K562 (cell line): ENCODE measurements at regions not wholly inside any gene's neighbourhood (a gene's known extent, or its start where the extent isn't known, plus 50 kb on each side); places are given as distances from the start of the nearest gene placed in this dataset.

Experiments used
- ATAC-seq: fragments of 200-7000 bp; cut with Tn5 transposase; 3 replicates; pipeline ENCODE4 v1.9.1; 2020; ENCODE audit warnings: moderate library complexity
- BruUV-seq: library from RNA; stranded (reverse); fragments of 400-500 nt; replicated peaks from 2 replicates; lab custom pipeline; 2021; lab: Mats Ljungman, UMichigan
- CTCF ChIA-PET: fragments of 300-600 bp; formaldehyde crosslinking; extraction: SDS; loops from one replicate; lab custom pipeline; 2021; ENCODE audit warnings: low intra/inter-chr PET ratio; lab: Yijun Ruan, JAX
- POLR2A ChIA-PET: fragments of 300-600, 350-650 bp; sonication (Branson Sonifier 250); formaldehyde crosslinking; extraction: SDS; loops from one replicate; lab custom pipeline; 2021; ENCODE audit warnings: antibody characterized with exemption, inconsistent platforms; lab: Yijun Ruan, JAX
- DNase-seq, 4 experiments: peaks; one replicate each; pipeline versions ENCODE4 v3.0.0 to v3.0.0-alpha.2; 2011 to 2018; ENCODE audit warnings: low spot score in 3 of 4, mixed read lengths in 3 of 4; ENCODE audit errors: extremely low read depth in 1 of 4
- FAIRE-seq: peaks from 2 replicates; lab custom pipeline; 2011; peaks lifted over from hg19 to GRCh38; lab: Jason Lieb, UNC
- H2AFZ ChIP-seq: 2 replicates; pipeline ENCODE4 v1.6.0; 2011; ENCODE audit warnings: low read depth, low read length, control low read depth, inconsistent platforms
- H3K27ac ChIP-seq: fragments of 200-600 bp; 3 replicates; pipeline ENCODE4 v1.8.0; 2011; ENCODE audit warnings: low read depth, mild to moderate bottlenecking, control low read depth, inconsistent platforms, low read length, moderate library complexity, mixed read lengths; ENCODE audit errors: extremely low read depth
- H3K27me3 ChIP-seq, 2 experiments: fragments of 300-600 bp in 1 of 2; 2 replicates in 1 of 2; 3 replicates in 1 of 2; pipeline versions ENCODE4 v1.6.0 to v1.8.0; 2011; ENCODE audit warnings: inconsistent platforms in 2 of 2, low read length in 2 of 2, mild to moderate bottlenecking in 1 of 2, mixed read lengths in 1 of 2, moderate library complexity in 1 of 2; ENCODE audit not compliant: control insufficient read depth in 2 of 2, insufficient read depth in 2 of 2
- H3K36me3 ChIP-seq: fragments of 300-600 bp; 3 replicates; pipeline ENCODE4 v1.8.0; 2011; ENCODE audit warnings: mild to moderate bottlenecking, low read length, inconsistent platforms; ENCODE audit not compliant: control insufficient read depth, insufficient read depth
- H3K4me1 ChIP-seq, 2 experiments: fragments of 200-600 bp in 1 of 2; replicated peaks in 1 of 2; 2 replicates in 1 of 2; 3 replicates in 1 of 2; pipeline versions ENCODE4 v1.5.1 to v1.8.0; 2011; ENCODE audit warnings: inconsistent platforms in 2 of 2, low read length in 2 of 2, mild to moderate bottlenecking in 1 of 2, mixed read lengths in 1 of 2, moderate library complexity in 1 of 2; ENCODE audit not compliant: control insufficient read depth in 2 of 2, insufficient read depth in 2 of 2
- H3K4me2 ChIP-seq: 2 replicates; pipeline ENCODE4 v1.6.1; 2011; ENCODE audit warnings: low read length, control low read depth, inconsistent platforms, mixed read lengths; ENCODE audit not compliant: insufficient read depth
- H3K4me3 ChIP-seq: fragments of 200-600 bp; sonication (generic), shearing (Covaris generic); 2 replicates; pipeline ENCODE4 v1.5.1; 2016; ENCODE audit warnings: control low read depth, inconsistent platforms
- H3K79me2 ChIP-seq: fragments of 200-600 bp; 3 replicates; pipeline ENCODE4 v1.8.0; 2011; ENCODE audit warnings: low read length, inconsistent platforms; ENCODE audit not compliant: control insufficient read depth, insufficient read depth
- H3K9ac ChIP-seq, 2 experiments: 2 replicates each; pipeline versions ENCODE4 v1.6.0 to v1.6.1; 2011; ENCODE audit warnings: low read depth in 2 of 2, low read length in 2 of 2, control low read depth in 1 of 2, inconsistent platforms in 1 of 2, mild to moderate bottlenecking in 1 of 2, mixed read lengths in 1 of 2; ENCODE audit not compliant: insufficient read depth in 1 of 2
- H3K9me1 ChIP-seq: one replicate; pipeline ENCODE4 v1.6.0; 2011; ENCODE audit warnings: inconsistent platforms, mild to moderate bottlenecking, low read length, moderate library complexity; ENCODE audit not compliant: control insufficient read depth, insufficient read depth
- H3K9me3 ChIP-seq: replicated peaks from 2 replicates; pipeline ENCODE4 v1.5.1; 2011; ENCODE audit warnings: low read depth, low read length, inconsistent platforms; ENCODE audit not compliant: control insufficient read depth, insufficient read depth
- H4K20me1 ChIP-seq: replicated peaks from 2 replicates; pipeline ENCODE4 v1.6.1; 2011; ENCODE audit warnings: low read length, inconsistent platforms, mixed read lengths; ENCODE audit not compliant: control insufficient read depth, insufficient read depth
- ARID4B ChIP-seq: sonication (generic); formaldehyde crosslinking; IDR thresholded peaks from 2 replicates; pipeline ENCODE4 v1.8.0; 2022; ENCODE audit warnings: mild to moderate bottlenecking, missing genetic modification reagents
- BMI1 ChIP-seq: fragments of 150-350 bp; IDR thresholded peaks from 2 replicates; pipeline ENCODE4 v1.6.1; 2014; ENCODE audit warnings: low read length
- EP300 ChIP-seq: IDR thresholded peaks from 2 replicates; pipeline ENCODE4 v1.6.1; 2012; ENCODE audit warnings: low read length, improper control_type of control experiment
- GABPA ChIP-seq: fragments of 200-800 bp; sonication (Bioruptor generic); conservative IDR thresholded peaks from 2 replicates; pipeline ENCODE4 v1.6.1; 2016; ENCODE audit warnings: low read depth, missing genetic modification characterization, missing compliant biosample characterization
- HDAC1 ChIP-seq, 2 experiments: fragments of 450-650 bp; IDR thresholded peaks; 2 replicates each; pipeline ENCODE4 v1.6.1; 2016 to 2017; ENCODE audit warnings: inconsistent platforms in 1 of 2, mild to moderate bottlenecking in 1 of 2, moderate library complexity in 1 of 2
- HDAC6 ChIP-seq: IDR thresholded peaks from 2 replicates; pipeline ENCODE4 v1.6.1; 2012; ENCODE audit warnings: low read depth, mild to moderate bottlenecking, control low read depth, inconsistent platforms, low read length, moderate library complexity
- HNRNPLL ChIP-seq: fragments of 200-400 bp; formaldehyde crosslinking; IDR thresholded peaks from 2 replicates; pipeline ENCODE4 v1.6.1; 2017; ENCODE audit warnings: low read length, low read depth, mild to moderate bottlenecking; ENCODE audit not compliant: poor library complexity, severe bottlenecking
- PHTF2 ChIP-seq: fragments of 250-450 bp; sonication (Bioruptor Pico); IDR thresholded peaks from 2 replicates; pipeline ENCODE4 v1.5.0; 2021; ENCODE audit warnings: mild to moderate bottlenecking
- RAD51 ChIP-seq: fragments of 450-650 bp; IDR thresholded peaks from 2 replicates; pipeline ENCODE4 v1.7.1; 2016; ENCODE audit warnings: low read depth, mild to moderate bottlenecking, borderline replicate concordance
- RBM15 ChIP-seq: fragments of 200-400 bp; formaldehyde crosslinking; IDR thresholded peaks from 2 replicates; pipeline ENCODE4 v1.6.1; 2018; ENCODE audit warnings: mild to moderate bottlenecking, low read length, moderate library complexity; ENCODE audit not compliant: insufficient read depth
- SNIP1 ChIP-seq: fragments of 450-650 bp; IDR thresholded peaks from 2 replicates; pipeline ENCODE4 v1.7.1; 2017; ENCODE audit warnings: low read depth, mild to moderate bottlenecking
- TOE1 ChIP-seq, 2 experiments: fragments of 450-650 bp in 1 of 2; sonication (generic) in 1 of 2; formaldehyde crosslinking in 1 of 2; IDR thresholded peaks; 2 replicates each; pipeline versions ENCODE4 v1.7.1 to v1.8.0; 2016 to 2022; ENCODE audit warnings: borderline replicate concordance in 2 of 2, mild to moderate bottlenecking in 2 of 2, antibody characterized with exemption in 1 of 2, inconsistent platforms in 1 of 2, low read depth in 1 of 2, missing genetic modification reagents in 1 of 2, moderate library complexity in 1 of 2
- ZBTB1 ChIP-seq: sonication (generic); formaldehyde crosslinking; IDR thresholded peaks from 2 replicates; pipeline ENCODE4 v1.8.1; 2023; ENCODE audit warnings: missing genetic modification reagents, low read depth, mild to moderate bottlenecking, borderline replicate concordance
- ZBTB2 ChIP-seq: fragments of 450-650 bp; IDR thresholded peaks from 2 replicates; pipeline ENCODE4 v1.6.1; 2016; ENCODE audit warnings: antibody characterized with exemption
- ZNF232 ChIP-seq: sonication (generic); formaldehyde crosslinking; IDR thresholded peaks from 2 replicates; pipeline ENCODE4 v1.8.0; 2022; ENCODE audit warnings: mild to moderate bottlenecking, missing genetic modification reagents
- ZNF584 ChIP-seq: fragments of 200-800 bp; sonication (Bioruptor generic); IDR thresholded peaks from 2 replicates; pipeline ENCODE4 v1.6.1; 2016; ENCODE audit warnings: low read depth, mild to moderate bottlenecking, missing genetic modification characterization, missing compliant biosample characterization
- WGBS: fragments of 100-300 bp; shearing (Covaris generic); methylation state at CpG from one replicate; pipeline ENCODE4 v1.1.6; 2016; ENCODE audit warnings: low coverage, mixed read lengths; ENCODE audit not compliant: insufficient coverage; ENCODE audit errors: missing lambda C conversion rate; 5-methylcytosine and 5-hydroxymethylcytosine counted together
- in situ Hi-C: fragments of 300-500 bp; cut with MboI; formaldehyde crosslinking; loops from 4 replicates; pipeline ENCODE4 v1.15.0; 2018; ENCODE audit warnings: inconsistent platforms, mixed read lengths
- intact Hi-C: fragments of 100-400 bp; cut with micrococcal nuclease; formaldehyde crosslinking; loops from 2 replicates; pipeline ENCODE4 v1.14.2; 2022
- TF ChIP-seq, protein P1 (sequence below): IDR thresholded peaks from 2 replicates; pipeline ENCODE4 v1.6.1; 2014; ENCODE audit warnings: antibody characterized with exemption

- no TSS peak for BruUV-seq
- in situ Hi-C loops (no loop called here), intact Hi-C loops (no loop called here)
- H3K9me1 ChIP-seq: no peaks in the 10 kb centered on the region
- WGBS: 10% methylated on average over 1 of the region's 1 CpG
- no peaks in the 10 kb centered on the region for H3K36me3 ChIP-seq
- no peak for FAIRE-seq
- H3K9ac ChIP-seq: no peak overlapping the region
- POLR2A ChIA-PET: interaction anchor here (0.6 kb wide), 1 partner anchor 105 kb away, joined by 3 read pairs; no protein-coding TSS in a partner anchor
- CTCF ChIA-PET: no interaction called here
- no peak for ATAC-seq
- H3K27ac ChIP-seq: no peak overlapping the region
- no peaks in the 10 kb centered on the region for H4K20me1 ChIP-seq
- H3K79me2 ChIP-seq: no peaks in the 10 kb centered on the region
- no peak overlapping the region for H2AFZ ChIP-seq
- H3K27me3 ChIP-seq: no peaks in the 10 kb centered on the region
- DNase-seq: no peak
- no peaks in the 10 kb centered on the region for H3K9me3 ChIP-seq
- H3K4me2 ChIP-seq: no peak overlapping the region
- H3K4me1 ChIP-seq: no peaks in the 10 kb centered on the region
- no peak overlapping the region for H3K4me3 ChIP-seq
- TF ChIP-seq ZNF584 (CRISPR knock-in tag) (no peak), HDAC1 (IDR thresholded peaks at IDR 0.05) (no peak), ZBTB2 (no peak), HNRNPLL (no peak), ARID4B (CRISPR knock-in tag) (no peak), EP300 (no peak), RBM15 (no peak), HDAC6 (no peak), BMI1 (no peak), TOE1 (IDR thresholded peaks at IDR 0.05; ENCODE audit: borderline replicate concordance) (no peak), TOE1 (CRISPR knock-in tag; IDR thresholded peaks at IDR 0.05; ENCODE audit: borderline replicate concordance, low read depth) (no peak), GABPA (no peak), SNIP1 (no peak), ZBTB1 (CRISPR knock-in tag) (no peak), ZNF232 (no peak), PHTF2 (no peak), RAD51 (no peak)
- TF ChIP-seq, protein P1, sequence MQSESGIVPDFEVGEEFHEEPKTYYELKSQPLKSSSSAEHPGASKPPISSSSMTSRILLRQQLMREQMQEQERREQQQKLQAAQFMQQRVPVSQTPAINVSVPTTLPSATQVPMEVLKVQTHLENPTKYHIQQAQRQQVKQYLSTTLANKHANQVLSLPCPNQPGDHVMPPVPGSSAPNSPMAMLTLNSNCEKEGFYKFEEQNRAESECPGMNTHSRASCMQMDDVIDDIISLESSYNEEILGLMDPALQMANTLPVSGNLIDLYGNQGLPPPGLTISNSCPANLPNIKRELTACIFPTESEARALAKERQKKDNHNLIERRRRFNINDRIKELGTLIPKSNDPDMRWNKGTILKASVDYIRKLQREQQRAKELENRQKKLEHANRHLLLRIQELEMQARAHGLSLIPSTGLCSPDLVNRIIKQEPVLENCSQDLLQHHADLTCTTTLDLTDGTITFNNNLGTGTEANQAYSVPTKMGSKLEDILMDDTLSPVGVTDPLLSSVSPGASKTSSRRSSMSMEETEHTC: no peak
These were observed 329.4 kb downstream of the KLHL4 start for GRCh38 chrX:87846956-87847355.
